HG03571 (cell line): ENCODE measurements at regions not wholly inside any gene's neighbourhood (a gene's known extent, or its start where the extent isn't known, plus 50 kb on each side); places are given as distances from the start of the nearest gene placed in this dataset.

Source experiments
- ATAC-seq: cut with Tn5 transposase; IDR thresholded peaks from one replicate; pipeline ENCODE4 v1.9.1; 2021; ENCODE audit not compliant: unreplicated experiment

GRCh38 chr12:100738086-100738485, 56.5 kb upstream of the ANO4 start:
- no peak for ATAC-seq

GRCh38 chr12:100741084-100741711, 53.4 kb upstream of the ANO4 start:
- no peak for ATAC-seq

GRCh38 chr12:100743060-100743459, 51.5 kb upstream of the ANO4 start:
- no peak for ATAC-seq
